ENCODE measurements at regions not wholly inside any gene's neighbourhood (a gene's known extent, or its start where the extent isn't known, plus 50 kb on each side); places are given as distances from the start of the nearest gene placed in this dataset.
"Not testable (repeated sequence)": the region's sequence is repeated elsewhere in the genome, so short reads cannot be mapped to it uniquely, and the experiment has no call there.

- TF ChIP-seq, protein P1, sequence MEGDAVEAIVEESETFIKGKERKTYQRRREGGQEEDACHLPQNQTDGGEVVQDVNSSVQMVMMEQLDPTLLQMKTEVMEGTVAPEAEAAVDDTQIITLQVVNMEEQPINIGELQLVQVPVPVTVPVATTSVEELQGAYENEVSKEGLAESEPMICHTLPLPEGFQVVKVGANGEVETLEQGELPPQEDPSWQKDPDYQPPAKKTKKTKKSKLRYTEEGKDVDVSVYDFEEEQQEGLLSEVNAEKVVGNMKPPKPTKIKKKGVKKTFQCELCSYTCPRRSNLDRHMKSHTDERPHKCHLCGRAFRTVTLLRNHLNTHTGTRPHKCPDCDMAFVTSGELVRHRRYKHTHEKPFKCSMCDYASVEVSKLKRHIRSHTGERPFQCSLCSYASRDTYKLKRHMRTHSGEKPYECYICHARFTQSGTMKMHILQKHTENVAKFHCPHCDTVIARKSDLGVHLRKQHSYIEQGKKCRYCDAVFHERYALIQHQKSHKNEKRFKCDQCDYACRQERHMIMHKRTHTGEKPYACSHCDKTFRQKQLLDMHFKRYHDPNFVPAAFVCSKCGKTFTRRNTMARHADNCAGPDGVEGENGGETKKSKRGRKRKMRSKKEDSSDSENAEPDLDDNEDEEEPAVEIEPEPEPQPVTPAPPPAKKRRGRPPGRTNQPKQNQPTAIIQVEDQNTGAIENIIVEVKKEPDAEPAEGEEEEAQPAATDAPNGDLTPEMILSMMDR (conservative IDR thresholded peaks at IDR 0.05) = no peak
- no peak overlapping the region for H3K27ac ChIP-seq
These were observed 325.2 kb downstream of the PLPP3 start for GRCh38 chr1:56254130-56254529.

DNA sequence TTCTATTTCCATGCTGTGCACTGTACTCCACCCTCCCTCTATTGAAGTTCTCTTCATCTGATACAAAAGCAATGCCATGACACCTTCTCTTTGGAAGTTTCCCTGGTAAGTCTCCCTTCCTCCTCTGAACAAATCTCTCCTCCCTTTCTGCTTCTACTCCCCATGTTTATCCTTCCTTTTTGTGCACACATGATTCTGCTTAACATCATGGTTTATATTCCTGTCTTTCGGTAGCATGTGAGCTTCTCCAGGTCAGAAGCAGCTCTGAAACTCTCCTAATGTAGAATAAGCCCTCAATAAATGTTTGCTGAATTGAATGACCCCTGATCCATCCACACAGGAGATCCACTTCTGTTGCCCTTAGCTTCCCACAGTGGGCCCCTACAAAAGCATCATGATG, 328.6 kb downstream of the PLPP3 start:
- H3K27ac ChIP-seq = no peak overlapping the region
- TF ChIP-seq, protein P1 (conservative IDR thresholded peaks at IDR 0.05) = no peak

DNA sequence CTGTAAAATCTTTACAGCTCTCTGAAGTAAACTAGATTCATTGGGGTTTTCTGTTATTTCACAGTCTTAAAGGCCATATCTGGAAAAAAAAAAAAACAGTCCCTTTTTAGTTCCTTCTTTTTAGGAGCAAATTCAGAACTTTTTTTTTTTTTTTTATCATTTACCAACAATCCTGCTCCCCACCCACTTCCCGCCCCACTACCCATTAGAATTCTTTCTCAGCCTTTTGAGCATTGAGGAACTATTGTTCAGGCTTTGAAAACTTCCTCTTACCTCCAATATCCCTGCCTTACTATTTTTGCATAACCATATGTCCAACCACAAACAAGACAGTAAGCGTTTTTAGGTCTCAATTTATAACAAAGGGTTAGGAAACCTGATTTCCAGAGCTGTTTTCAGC, 330.1 kb downstream of the PLPP3 start:
- no peak overlapping the region for H3K27ac ChIP-seq
- TF ChIP-seq, protein P1 (conservative IDR thresholded peaks at IDR 0.05) = no peak

- no peak overlapping the region for H3K27ac ChIP-seq
- TF ChIP-seq, protein P1 (conservative IDR thresholded peaks at IDR 0.05) = no peak
These were observed 331.2 kb downstream of the PLPP3 start for GRCh38 chr1:56248138-56248537.

GRCh38 chr1:56246726-56247125, 332.6 kb downstream of the PLPP3 start:
- not testable (repeated sequence) for H3K27ac ChIP-seq

DNA sequence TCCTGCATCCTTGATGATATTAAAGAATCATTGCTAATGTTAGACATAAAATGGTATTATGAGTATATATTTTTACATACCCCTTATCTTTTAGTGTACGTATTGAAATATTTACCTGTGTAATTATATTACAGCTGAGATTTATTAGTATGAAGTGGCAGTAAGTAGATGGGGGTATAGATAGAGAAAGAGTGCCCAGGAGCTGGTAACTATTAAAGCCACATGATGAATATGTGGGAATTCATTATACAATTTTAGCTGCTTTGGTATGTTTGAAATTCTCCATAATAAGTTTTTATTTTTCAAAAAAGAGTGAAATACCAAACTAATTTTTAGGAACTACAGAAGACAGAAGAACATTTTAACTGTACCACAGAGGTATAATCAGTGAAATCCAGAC, 339.0 kb downstream of the PLPP3 start:
- TF ChIP-seq, protein P1 (conservative IDR thresholded peaks at IDR 0.05) = no peak
- no peak overlapping the region for H3K27ac ChIP-seq

GRCh38 chr1:56237491-56238064, 341.8 kb downstream of the PLPP3 start:
- TF ChIP-seq, protein P1 (conservative IDR thresholded peaks at IDR 0.05) = no peak
- no peak overlapping the region for H3K27ac ChIP-seq

GRCh38 chr1:56236688-56237087, 342.7 kb downstream of the PLPP3 start:
- TF ChIP-seq, protein P1 (conservative IDR thresholded peaks at IDR 0.05) = no peak
- H3K27ac ChIP-seq = no peak overlapping the region

All from VCaP (cell line).